ENCODE measurements at regions not wholly inside any gene's neighbourhood (a gene's known extent, or its start where the extent isn't known, plus 50 kb on each side); places are given as distances from the start of the nearest gene placed in this dataset.
"Not testable (repeated sequence)": the region's sequence is repeated elsewhere in the genome, so short reads cannot be mapped to it uniquely, and the experiment has no call there.

- no peak for DNase-seq
These were observed 756.8 kb downstream of the RAPGEF2 start for GRCh38 chr4:159859656-159860148.

- no peak for DNase-seq
These were observed 758.1 kb downstream of the RAPGEF2 start for GRCh38 chr4:159860945-159861344.

DNA sequence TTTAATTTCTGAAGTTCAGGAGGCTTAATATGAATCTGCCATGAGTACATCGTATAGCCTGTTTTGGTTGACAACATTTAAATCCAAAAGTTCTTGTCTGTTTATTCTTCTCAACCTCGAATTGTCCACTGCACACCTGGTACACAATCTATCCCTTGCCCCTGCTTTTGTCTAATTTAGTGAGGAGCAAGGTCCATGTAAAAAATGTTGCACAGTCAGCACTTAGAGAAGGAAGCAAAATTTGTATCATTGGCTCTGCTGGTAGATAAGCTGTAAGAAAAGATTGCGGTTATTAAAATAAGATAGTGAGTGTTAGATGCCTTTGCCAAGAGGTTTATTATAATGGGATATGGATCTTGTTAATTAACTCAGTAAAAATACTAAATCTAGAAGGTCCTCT, 761.5 kb downstream of the RAPGEF2 start:
- no peak for DNase-seq

GRCh38 chr4:159867673-159868072, 764.8 kb downstream of the RAPGEF2 start:
- no peak for DNase-seq

DNA sequence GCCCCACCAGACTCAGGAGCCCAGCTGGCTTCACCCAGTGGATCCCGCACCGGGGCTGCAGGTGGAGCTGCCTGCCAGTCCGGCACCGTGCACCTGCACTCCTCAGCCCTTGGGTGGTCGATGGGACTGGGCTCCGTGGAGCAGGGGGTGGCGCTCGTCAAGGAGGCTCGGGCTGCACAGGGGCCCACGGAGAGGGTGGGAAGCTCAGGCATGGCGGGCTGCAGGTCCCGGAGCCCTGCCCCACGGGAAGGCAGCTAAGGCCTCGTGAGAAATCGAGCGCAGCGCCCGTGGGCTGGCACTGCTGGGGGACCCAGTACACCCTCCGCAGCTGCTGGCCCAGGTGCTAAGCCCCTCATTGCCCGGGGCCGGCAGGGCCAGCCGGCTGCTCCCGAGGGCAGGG, 766.1 kb downstream of the RAPGEF2 start:
- DNase-seq = not testable (repeated sequence)

GRCh38 chr4:159871141-159871540, 768.3 kb downstream of the RAPGEF2 start:
- no peak for DNase-seq

- no peak for DNase-seq
These were observed 778.3 kb downstream of the RAPGEF2 start for GRCh38 chr4:159881158-159881557.

GRCh38 chr4:159884989-159885388, 782.1 kb downstream of the RAPGEF2 start:
- no peak for DNase-seq

DNA sequence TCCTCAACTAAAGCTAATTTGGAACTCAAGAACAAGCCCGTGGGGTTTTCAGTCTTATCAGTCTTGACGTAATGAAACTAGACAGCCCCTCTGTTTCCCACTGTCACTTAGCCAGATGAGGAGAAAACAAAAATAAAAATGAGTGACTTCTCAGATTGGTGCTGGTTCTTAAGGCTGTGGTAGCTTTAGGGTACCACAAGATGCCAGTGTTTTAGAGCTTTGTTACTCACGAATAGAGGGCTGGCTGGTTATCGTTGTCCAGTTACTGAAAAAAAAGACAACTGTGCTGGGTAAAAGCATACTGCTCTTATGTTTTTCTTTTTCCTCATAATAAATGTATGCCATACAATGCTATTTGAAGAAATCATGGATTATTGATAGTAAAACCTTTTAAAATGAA, 796.7 kb downstream of the RAPGEF2 start:
- DNase-seq = no peak

DNA sequence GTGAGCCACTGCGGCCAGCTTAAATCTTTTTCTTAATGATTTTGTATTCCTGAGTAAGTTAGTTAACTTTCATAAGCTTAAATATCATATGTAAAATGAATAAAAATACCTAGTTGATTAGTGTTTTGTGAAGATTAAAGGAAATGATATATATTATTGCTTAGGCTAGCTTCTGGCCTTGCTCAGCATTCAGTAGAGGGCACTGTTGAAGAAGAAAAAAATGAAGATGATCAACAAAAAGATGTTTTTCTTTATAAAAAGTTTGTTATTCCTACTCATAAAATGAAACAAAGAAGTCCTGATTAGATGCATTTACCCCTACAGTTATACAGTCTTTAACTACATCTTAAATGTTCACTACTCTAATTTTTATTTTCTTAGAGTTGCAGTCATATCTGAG, 797.7 kb downstream of the RAPGEF2 start:
- no peak for DNase-seq

GRCh38 chr4:159902648-159903047, 799.8 kb downstream of the RAPGEF2 start:
- no peak for DNase-seq

DNA sequence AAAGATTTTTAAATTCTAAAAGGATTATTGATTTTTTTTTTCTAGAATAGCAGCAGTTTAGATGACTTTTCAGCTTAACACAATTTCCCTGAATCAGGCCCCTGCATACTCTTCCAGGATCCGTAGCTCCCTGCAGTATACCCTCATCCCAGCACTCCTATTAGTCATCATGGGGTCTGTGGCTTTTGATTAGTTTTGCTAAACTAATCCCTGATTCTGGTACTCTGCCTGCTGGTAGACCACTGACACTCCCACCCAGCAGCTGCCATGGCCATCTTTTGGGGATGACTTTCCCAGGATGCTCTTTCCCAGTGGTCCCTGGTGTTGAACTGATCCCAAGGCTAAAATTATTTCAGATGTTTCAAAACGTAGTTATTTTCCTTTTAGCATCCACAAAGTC, 802.0 kb downstream of the RAPGEF2 start:
- DNase-seq = no peak

DNA sequence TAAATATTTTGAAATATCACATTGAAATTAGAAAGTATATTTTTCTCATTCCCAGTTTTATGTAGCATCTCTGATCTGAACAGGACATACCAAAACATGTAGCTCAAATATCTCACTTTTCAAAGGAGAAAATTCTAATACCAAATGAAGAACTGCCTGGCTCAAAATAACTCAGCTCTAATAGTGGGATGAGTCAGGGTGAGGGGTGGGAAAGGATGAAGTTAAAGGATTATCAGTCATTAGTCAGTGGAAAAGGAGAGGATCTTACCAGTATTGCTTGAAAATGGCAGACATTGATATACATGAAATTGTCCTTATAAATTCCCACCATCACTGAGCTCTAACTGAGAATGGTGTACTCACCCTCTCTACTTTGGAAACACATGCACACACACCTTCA, 803.2 kb downstream of the RAPGEF2 start:
- no peak for DNase-seq

GRCh38 chr4:159906517-159906916, 803.6 kb downstream of the RAPGEF2 start:
- no peak for DNase-seq

GRCh38 chr4:159910721-159911120, 807.8 kb downstream of the RAPGEF2 start:
- no peak for DNase-seq

- DNase-seq = no peak
These were observed 819.2 kb downstream of the RAPGEF2 start for GRCh38 chr4:159922119-159922518.

DNA sequence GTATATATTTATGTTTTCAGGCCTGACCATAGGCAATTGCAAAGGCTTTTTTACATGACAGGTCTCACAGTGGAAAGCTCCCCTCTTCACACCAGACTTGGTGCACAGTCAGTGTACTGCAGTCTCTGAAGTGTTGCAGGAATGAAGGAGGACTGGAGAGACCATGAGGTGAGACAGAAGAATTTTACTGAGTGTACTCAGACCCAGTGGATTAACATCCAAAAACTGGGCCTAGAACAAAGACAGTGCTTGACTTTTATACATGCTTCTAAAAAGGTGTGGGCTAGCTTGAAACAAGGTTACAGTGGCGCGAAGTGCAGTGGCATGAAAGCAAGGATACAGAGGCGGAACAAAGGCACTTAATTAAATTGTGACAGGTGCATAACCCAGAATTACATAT, 822.9 kb downstream of the RAPGEF2 start:
- no peak for DNase-seq

DNA sequence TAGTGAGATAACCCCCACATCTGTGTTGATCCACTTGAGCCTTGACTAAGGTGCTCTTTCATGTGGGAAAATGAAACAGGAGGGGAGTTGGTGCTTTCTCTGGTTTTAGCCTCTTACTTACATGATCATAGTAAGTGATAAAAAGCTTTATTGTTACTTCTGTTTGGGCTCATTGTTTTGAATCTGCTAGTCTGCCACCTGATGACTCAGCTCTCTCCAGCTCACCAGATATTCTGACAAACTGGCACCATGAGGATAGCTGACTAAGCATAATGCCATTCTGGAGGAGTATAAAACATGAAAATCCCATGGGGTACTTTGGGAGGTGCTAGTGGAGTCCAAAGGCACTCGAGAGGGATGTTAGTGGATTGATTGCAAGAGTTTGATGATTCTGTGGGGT, 824.0 kb downstream of the RAPGEF2 start:
- DNase-seq = no peak

DNA sequence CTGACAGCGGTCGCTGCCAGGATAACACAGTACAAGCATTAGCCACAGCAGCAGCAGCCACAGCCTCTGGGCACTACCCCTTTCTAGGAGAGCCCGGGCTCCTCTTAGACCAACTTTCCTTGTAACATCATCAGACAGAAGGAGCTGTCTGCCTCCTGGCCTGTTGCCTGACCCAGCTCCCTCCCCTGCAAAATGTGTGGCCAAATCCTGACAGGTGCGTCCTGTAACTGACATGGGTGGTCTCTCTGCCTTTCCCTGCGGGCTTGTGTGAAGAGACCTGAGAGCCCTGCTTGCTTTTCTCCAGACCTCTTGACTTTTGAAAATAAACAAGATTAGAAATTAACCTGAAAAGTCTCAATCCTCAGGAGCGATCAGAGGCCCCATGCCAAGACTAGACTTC, 824.9 kb downstream of the RAPGEF2 start:
- DNase-seq = no peak

GRCh38 chr4:159934602-159935001, 831.7 kb downstream of the RAPGEF2 start:
- not testable (repeated sequence) for DNase-seq

GRCh38 chr4:159937595-159937994, 834.7 kb downstream of the RAPGEF2 start:
- no peak for DNase-seq

DNA sequence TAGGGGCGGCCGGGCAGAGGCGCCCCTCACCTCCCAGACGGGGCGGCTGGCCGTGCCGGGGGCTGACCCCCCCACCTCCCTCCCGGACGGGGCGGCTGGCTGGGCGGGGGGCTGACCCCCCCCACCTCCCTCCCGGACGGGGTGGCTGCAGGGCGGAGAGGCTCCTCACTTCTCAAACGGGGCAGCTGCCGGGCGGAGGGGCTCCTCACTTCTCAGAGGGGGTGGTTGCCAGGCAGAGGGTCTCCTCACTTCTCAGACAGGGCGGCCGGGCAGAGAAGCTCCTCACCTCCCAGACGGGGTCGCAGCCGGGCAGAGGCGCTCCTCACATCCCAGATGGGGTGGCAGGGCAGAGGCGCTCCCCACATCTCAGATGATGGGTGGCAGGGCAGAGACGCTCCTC, 836.8 kb downstream of the RAPGEF2 start:
- DNase-seq = not testable (repeated sequence)

DNA sequence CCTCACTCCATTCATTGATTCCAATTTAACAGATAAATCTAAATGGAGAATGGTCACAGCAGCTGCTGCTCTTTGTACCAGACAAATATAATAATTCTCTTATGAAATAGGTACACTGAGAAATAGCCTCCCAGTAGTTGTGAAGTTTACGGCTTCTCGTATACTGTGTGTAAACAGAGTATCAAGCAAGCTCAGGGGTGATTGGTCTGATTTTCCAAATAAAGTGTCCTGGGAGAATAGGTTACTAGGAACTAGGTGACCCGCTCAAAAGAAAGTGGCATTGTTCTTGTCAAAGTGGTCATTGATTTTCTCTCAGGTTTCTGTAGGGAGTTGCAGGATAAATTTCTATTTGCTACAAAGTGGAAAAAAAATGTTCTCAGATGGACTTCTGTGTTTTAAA, 838.2 kb downstream of the RAPGEF2 start:
- DNase-seq = no peak

- no peak for DNase-seq
These were observed 841.6 kb downstream of the RAPGEF2 start for GRCh38 chr4:159944477-159944876.

DNA sequence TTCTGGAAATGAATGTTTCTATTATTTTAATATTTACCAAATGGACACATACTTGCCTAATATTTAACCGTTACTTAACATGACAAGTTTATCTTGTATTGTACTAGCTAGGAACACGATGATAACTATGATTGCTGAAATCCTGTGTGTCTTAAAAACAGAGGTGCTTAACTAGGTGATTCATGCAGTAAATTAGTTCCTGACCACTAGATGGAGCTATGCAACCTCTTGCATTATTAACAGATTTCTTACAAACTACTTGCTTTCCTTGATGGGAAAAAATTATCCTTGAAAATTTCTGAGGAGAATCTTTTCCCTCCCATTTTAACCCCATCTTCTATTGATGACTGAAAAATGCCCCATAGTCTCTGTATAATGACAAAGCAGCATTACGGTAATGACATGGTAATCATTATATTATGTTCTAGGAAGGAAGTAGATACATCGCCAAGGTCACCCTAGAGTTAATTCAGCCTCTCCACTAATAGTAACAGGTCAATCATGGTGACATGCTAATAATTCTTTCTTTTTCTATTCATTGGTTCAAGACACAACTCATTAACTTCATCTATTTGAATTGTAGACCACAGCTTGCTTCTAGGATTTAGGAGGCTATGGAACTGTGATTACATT, 844.2 kb downstream of the RAPGEF2 start:
- DNase-seq = peak; percentile 64
